Right renal cortex interstitium (tissue), 3 donors: ENCODE measurements at regions not wholly inside any gene's neighbourhood (a gene's known extent, or its start where the extent isn't known, plus 50 kb on each side); places are given as distances from the start of the nearest gene placed in this dataset.

Experiments
- DNase-seq, 3 donors: peaks; one replicate each; pipeline ENCODE4 v3.0.0-alpha.2; 2013; ENCODE audit warnings: low read depth in 3 of 3, low spot score in 2 of 3

DNA sequence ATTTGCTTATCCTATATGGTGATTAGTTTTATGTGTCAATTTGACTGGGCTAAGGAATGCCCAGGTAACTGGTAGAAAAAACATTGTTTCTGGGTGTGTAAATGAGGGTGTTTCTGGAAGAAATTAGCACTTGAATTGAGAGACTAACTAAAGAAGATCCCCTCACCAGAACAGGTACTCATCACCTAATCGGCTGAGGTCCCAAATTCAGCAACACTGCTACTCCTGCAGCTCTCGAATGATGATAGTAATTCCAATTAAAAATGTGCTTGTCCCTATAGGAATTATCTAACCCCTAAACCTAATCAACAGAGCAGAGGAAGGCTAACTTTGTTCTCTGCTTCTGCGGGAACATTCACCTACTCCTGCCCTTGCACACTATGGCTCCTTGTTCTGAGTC is 464.5 kb upstream of the CHST9 start:
- no peak for DNase-seq

DNA sequence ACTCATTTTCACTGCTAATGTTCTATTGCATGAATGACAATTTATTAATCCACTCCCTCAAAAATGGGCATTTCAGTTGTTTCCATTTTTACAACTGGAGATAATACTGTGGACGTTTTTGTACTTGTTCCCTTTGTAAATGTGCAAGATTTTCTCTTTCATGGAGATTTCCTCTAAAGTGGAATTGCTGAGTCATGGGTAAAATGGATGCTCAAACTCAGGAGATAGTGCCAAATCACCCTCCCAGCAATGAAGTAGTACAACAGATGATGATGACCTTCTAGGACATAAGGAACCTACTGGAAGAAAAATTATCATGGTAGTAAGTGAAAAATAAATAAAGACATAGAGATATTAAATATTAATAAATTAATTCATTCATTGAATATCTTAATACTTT is 460.8 kb upstream of the CHST9 start:
- no peak for DNase-seq

DNA sequence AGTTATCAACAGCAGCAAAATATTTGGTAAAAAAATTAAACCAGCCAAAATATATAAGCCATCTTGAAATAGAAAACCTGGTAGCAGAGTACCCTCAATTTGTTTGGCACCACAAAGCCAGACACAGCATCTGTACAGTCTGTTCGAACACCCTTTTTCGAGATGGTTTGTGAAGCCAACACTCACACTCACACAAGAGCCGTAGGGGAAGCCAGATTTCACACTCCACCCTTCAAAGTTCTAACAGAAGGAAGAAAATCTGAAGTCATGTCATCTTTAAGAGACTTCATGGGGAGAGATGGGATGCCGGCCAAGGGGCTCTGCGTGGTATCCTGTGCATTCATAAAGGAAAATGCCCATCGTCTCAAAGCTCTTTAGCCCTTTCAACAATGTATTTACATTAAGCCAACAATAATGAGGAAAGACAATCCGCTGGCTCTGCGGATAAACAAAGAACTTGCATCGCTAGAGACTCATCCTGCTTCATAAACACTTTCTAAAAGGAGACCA is 451.5 kb upstream of the CHST9 start:
- no peak for DNase-seq

DNA sequence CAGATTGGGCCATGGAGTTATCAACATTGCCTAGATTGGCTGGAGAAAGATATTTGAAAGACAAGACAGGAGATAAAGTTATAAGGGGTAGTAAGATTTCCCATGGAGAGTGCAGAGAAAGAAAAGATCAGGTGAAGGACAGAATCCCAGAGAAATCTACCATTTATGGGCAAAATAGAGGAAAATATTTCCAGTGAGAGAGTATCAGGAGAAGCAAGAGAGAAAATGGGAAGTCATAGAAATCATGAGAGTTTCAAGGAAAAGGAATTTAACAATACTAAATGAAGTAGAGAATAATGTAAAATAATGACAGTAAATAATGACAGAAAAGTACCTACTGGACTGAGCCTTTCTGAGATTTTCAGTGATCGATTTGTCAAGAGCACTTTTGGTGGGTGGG is 447.6 kb upstream of the CHST9 start:
- no peak for DNase-seq

DNA sequence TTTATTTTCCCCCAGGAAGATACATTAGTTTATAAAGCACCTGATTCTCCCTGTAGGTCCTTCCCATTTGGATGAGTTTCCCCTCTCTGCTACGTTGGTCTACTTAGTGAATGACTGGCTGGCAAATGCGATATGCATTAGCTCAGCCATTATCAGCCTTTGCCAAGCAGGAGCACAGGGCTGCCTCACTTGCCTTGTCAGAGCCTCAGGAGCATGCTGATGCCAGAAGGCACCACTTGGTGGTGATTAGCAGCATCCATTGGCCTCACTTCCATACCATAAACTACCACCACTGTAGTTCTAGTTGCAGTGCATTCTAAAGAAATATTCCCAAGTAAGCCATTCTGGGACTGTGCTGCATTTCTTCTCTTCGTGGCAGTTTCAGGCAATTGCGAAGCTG is 442.8 kb upstream of the CHST9 start:
- DNase-seq, result no peak

DNA sequence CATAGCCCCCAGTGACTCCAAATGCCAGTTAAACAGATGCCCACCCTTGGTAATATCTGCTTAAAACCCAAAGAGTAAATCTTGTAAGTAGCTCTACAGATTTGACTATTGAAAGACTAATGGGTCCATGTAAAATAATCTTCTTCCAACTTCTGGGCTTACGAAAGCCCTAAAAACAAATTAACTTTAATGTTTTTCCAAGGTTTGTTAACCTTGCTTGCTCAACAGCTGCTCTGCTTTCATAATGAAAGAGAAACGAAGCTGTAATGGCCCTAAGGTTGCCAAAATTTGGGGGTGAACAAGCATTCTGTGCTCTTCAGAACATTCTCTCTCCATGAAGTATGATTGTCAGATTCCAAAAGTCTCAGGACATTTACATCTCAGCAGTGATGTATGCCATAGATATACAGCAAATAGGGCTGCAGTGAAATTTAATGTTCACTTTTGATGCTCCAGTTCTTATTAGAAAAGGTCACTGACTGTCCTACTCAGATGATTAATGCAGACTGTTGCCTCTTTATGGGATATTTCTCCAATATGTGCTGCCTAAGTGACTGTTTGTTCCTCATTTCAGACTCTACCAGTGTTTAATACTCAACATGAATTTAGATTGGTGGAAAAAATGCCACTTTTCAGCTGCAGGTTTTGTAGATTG is 436.3 kb upstream of the CHST9 start:
- DNase-seq, result no peak

DNA sequence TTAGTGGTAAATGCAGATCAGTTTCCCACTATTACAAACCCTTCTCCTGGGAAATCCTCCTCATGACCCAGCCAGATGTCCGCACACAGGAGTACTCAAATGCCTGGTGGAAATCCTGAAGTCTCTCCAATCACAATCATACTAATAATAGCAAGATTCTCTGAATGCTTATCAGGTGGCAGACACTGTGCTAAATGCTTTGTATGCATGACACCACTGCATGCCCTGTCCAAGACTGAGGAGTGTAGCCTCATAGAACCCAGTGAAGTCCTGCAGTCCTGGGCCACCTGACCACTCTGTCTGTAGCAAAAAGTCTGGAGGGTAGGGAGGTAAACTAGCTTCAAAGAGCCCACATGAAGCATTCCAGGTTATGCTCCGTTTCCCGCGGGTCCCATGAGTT is 434.8 kb upstream of the CHST9 start:
- no peak for DNase-seq

DNA sequence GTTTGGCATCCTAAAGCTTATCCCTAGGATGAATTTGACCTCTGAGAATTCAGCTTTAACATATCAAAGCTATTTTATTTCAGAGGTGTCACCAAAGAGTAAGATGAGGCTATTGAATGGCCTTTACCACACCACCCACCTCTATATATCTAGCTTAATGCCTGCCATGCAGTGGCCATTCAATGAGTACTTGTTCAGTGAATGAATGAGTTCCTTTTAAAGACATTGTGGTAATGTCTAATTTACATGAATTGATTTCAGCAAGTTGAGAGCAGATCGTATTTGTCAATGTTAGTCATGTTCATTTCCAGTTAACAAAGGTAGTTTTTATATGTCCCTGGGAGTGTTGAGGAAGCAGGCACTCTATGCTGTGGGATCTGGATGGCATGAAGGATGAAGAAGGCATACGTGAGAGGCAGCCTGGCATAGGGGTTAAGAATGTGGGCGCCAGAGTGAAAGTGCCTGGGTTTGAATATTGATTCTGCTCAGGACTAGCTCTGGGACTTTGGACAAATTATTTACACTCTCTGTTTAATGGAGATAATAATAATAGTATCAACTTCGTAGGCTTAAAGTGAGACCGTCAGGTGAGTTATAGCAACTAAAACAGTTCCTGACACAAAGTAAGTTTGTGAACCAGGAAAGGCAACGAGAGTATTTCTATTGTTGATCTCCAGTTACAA is 434.1 kb upstream of the CHST9 start:
- DNase-seq, result no peak

DNA sequence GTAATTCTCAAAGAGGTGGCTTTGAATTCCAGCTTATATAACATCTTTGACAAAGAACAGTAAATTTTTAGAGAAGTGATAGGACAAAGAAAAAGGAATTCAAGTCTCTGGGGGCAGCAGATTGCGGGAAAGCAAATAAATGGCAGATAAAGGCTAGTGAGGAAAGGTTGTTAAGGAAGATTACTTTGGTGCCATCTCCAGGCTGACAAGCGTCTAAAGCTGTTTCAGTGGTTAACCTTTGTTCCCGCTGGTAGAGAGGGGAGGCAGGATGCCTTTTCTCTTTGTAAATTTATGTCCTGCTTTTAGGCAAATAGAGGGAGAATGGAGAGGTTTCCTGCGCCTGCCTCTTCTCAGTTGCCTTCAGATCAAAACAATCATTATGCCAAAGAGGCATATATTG is 431.2 kb upstream of the CHST9 start:
- no peak for DNase-seq

DNA sequence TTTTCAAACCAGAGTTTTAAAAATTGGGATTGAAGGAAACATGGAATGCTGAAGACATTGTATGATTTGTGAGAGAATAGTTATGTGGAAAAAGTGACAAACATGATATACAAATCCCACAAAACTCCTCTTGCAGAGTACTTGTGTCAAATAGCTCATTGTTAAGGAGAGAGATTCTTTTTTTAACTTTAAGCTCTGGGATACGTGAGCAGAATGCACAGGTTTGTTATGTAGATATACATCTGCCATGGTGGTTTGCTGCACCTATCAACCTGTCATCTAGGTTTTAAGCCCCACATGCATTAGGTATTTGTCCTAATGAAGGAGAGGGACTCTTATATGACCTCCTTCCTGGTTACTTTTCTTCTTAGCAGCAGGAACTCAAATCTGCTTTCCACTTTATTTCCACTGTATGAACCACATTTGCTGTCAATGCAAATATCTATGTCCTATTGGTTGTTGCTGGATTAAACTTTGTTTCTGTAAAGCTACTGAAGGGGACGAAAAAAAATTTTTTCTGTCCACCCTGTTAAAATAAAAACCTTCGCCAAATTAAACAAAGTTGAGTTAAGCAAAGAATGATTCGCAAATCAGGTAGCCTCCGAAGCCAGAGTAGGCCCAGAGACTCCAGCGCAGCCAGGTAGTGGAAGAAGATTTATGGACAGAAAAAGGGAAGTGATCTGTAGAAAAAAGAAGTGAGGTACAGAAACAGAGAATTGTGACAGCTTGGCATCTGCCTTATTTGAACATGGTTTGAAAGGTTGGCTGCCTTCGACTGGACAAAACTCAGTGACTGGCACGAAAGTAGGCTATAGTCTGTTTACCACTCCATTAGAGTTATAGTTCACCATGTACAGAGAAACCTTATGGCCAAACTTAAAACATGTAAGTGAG is 430.1 kb upstream of the CHST9 start:
- DNase-seq, result no peak

DNA sequence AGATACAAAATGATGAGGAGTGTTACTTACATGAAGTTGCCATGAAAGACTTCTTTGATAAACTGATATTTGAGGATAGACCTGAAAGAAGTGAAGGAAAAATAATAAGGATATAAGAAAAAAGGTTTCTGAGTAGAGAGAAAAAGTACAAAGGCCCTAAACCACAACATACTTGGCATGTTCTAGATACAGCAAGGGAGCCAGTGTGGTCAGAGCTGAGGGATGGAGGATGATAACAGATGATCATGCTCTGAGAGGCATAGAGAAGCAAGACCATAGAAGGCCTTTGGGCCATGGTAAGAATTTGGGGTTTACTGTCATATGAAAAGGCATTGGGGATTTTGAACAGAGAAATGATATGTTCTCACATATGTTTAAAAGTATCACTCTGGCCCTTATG is 424.1 kb upstream of the CHST9 start:
- DNase-seq, result no peak

DNA sequence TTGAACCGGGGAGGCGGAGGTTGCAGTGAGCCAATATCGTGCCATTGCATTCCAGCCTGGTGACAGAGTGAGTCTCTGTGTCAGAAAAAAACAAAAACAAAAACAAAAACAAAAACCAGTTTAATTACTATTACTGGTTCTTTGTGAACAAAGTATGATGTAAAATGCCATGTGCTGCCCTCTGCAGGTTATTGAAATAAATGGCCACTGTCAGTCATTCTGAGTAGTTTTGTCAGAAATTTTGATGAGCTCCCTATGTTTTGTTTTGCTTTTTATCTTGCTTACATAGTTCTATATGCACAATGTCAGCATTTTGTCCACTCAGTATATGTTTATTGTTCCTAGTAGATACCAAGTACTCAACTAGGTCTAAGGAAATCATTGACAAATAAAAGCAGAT is 423.6 kb upstream of the CHST9 start:
- DNase-seq, result no peak

DNA sequence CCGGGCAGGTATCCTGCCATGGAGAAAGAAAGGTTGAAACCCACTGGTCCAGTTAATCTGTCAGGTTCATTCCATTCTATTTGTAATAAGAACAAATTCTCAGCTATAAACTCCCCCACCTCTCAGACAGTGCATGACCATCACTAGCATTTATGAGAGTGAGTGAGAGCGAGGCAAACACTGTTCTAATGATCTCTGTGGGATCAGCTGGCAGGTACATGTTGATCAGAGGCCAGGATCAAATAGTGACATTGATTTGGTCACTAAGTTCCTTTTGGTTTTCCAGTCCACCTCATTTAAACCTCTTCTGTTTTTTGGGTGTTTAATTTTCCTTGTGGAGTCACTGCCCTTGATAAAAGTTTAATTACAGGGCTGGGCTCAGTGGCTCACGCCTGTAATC is 423.1 kb upstream of the CHST9 start:
- no peak for DNase-seq

DNA sequence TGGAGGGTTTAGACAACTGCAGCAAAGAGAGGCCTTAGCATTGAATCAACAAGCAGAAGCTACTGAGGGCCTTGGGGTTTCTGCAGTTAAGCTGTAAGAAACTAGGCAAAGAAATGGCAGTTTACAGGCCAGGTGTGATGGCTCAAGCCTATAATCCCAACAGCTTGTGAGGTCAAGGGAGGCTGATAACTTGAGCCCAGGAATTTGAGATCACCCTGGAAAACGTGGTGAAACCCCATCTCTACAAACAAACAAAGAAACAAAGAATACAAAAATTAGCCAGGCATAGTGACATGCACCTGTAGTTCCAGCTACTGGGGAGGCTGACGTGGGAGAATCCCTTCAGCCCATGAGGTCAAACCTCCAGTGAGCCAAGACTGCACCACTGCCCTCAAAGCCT is 421.6 kb upstream of the CHST9 start:
- DNase-seq, result peak in 1 of 3 donors; percentile 47

DNA sequence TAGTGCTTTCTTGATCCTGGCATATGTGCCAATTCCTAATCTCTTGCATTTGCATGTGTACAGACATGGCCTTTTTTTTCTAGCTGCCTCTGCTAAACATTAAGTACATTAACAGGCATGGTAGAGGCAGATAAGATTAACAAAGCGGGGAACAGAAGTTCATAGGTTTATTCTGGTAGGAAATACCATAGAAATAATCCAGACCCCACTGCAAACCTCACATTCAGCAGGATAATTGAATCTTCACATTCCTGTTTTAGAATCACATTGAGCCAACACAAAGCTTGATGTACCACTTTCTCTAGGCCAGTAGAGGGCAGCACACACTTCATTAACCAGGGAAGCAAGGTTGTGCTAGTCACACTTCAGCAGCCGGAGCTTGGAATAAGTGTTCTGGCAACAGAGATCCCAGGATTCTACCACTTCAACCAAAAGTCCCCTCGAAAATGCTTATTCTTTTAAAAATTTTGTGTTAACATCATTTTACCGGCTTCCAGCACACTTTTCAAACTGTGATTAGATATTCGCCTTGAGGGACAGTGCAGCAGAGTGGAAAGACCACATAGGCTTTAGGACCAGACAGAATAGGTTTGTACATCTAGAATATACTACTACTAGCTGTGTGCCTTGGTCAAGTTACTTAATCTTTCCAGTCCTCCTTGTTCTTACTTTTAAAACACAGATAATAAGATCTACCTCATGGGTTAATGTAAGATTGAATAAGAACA is 420.2 kb upstream of the CHST9 start:
- DNase-seq, result peak; percentile 58 to 74 (median 69)

DNA sequence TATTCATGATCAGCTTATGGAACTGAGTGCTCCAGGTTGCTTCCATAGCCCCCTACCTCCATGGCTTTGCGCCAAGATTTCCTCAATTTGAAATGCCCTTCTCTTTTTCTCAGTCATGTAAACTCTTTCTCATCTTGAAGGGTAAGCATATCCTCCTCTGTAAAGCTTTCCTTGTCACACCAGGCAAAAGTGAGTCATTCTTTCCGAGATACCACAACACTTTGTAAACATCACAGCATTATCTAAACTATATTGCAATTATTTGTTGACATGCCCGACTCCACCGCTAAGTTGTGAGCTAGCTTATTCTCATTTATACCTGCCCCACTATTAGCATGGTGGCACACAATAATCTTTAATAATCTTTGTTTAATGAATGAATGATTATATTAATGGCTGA is 419.5 kb upstream of the CHST9 start:
- no peak for DNase-seq

DNA sequence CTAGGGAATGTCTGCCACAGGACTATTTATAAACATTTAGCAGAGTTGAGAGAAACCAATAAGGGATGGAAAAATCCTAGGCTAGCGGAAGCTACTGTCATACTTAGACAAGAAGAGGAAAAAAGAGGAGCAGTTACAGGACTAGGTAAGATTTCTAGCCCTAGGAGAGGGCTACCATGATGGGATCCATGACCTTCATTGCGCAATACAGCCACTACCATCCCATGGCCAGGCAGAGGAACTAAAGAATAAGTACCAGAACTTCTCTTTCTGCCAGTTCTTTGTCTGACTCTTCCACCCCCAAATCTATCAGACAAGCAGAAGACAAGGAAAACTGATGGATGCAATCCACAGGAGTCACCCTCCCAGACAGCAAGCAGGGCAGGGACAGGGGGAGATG is 417.0 kb upstream of the CHST9 start:
- DNase-seq, result no peak

DNA sequence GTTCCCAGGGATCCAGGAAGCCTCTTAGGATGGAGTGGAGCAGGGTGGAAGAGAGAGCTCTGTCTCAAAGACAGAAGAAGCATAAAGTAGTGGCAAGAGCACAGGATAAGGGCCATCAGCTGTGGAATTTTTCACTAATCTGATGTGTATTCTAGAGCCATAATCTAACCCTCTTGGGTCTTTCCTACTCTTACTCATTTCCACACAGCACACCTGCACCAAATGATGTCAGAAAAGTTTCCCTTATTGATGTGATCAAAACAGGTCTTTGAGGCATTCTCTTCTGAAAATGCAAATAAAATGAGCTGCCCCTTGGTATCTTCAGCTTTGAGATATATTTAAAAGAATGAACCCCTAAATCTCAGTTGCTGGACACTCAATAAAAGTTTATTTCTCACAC is 415.1 kb upstream of the CHST9 start:
- no peak for DNase-seq

DNA sequence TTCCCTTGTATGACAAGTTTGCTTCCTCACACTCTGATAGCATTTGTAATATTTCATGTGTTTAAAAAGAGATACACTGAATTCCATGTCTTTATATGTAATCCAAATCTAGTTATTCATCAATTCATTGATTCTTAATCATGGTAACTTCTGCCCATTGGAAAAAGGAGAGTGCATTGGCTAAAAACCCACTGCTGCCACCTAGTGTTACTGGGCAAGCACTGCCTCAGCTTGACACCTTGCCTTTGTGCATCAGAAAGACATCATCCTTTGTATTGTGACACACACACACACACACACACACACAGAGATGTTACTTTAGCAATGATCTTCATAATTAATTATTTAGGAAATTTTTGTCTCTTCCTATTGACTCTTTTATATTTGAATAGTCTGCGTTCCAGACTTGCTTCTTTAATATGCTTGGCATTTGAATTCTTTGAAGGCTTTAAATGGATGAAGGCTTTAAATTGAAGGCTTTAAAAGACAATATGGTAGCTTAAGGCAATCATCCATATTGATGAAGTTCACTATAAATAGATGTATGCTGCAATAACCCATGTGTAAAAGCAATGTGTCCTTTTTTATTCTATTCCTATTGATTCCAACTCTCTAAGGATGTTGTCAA is 414.2 kb upstream of the CHST9 start:
- peak in 1 of 3 donors; percentile 16 for DNase-seq

DNA sequence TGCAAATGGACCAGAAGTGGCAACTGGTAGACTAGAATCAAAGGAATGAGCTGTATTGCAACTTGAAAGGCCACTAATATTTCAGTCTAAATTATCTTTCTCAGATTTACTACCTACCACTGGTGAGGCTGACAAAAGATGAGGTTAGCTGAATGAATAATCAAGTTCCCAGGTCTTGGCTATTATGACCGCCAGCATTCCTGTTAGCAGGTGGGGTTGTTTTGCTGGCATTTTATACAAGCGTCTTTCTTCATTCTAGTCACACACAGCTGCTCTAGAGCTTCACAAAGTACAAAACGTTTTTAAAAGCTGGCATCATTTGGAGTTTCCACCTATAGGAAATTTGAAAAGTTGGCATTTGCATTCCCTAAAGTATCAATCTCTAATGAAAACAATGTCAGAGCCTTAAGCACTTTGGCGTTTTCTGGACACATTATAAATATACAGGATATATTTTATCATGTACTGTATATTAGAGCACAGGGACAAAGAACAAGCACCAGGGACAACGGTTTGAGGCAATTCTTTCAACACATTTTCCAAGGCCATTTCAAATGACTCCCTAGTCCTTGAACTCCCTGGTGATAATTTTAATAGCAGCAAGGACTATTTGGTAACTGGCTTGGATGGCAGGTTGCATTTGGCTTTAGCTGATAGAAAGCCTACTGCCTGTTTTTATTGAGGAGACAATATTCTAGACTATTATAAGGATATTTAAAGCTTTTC is 410.2 kb upstream of the CHST9 start:
- DNase-seq, result no peak
